GM18867 (cell line): ENCODE measurements at regions not wholly inside any gene's neighbourhood (a gene's known extent, or its start where the extent isn't known, plus 50 kb on each side); places are given as distances from the start of the nearest gene placed in this dataset.
"Not testable (repeated sequence)": the region's sequence is repeated elsewhere in the genome, so short reads cannot be mapped to it uniquely, and the experiment has no call there.

Experiments
- ATAC-seq: cut with Tn5 transposase; IDR thresholded peaks from one replicate; pipeline ENCODE4 v1.9.1; 2021; ENCODE audit warnings: mild to moderate bottlenecking, moderate library complexity; ENCODE audit not compliant: unreplicated experiment

GRCh38 chr15:20348291-20348899, 193.2 kb downstream of the GOLGA6L6 start:
- ATAC-seq = no peak

- no peak for ATAC-seq
Measured at GRCh38 chr15:20346082-20346805, 195.4 kb downstream of the GOLGA6L6 start.

GRCh38 chr15:20345401-20345958, 196.1 kb downstream of the GOLGA6L6 start:
- ATAC-seq = no peak

- ATAC-seq = no peak
Measured at GRCh38 chr15:20344601-20345400, 196.8 kb downstream of the GOLGA6L6 start.

GRCh38 chr15:20343395-20344211, 198.0 kb downstream of the GOLGA6L6 start:
- not testable (repeated sequence) for ATAC-seq

GRCh38 chr15:20342601-20343394, 198.8 kb downstream of the GOLGA6L6 start:
- not testable (repeated sequence) for ATAC-seq

GRCh38 chr15:20341901-20342600, 199.5 kb downstream of the GOLGA6L6 start:
- ATAC-seq = no peak

GRCh38 chr15:20340931-20341661, 200.5 kb downstream of the GOLGA6L6 start:
- ATAC-seq = no peak

GRCh38 chr15:20340331-20340811, 201.2 kb downstream of the GOLGA6L6 start:
- ATAC-seq = no peak

GRCh38 chr15:20339086-20339791, 202.4 kb downstream of the GOLGA6L6 start:
- not testable (repeated sequence) for ATAC-seq

GRCh38 chr15:20338671-20339070, 202.9 kb downstream of the GOLGA6L6 start:
- ATAC-seq = not testable (repeated sequence)

- not testable (repeated sequence) for ATAC-seq
Measured at GRCh38 chr15:20337238-20337637, 204.4 kb downstream of the GOLGA6L6 start.

GRCh38 chr15:20334451-20334850, 207.1 kb downstream of the GOLGA6L6 start:
- not testable (repeated sequence) for ATAC-seq

- ATAC-seq = not testable (repeated sequence)
Measured at GRCh38 chr15:20325751-20326150, 215.8 kb downstream of the GOLGA6L6 start.

GRCh38 chr15:20317132-20317531, 224.5 kb downstream of the GOLGA6L6 start:
- not testable (repeated sequence) for ATAC-seq

- not testable (repeated sequence) for ATAC-seq
Measured at GRCh38 chr15:20311014-20311680, 230.5 kb downstream of the GOLGA6L6 start.

GRCh38 chr15:20310603-20311002, 231.0 kb downstream of the GOLGA6L6 start:
- no peak for ATAC-seq
